Suprapubic skin (tissue), 4 donors: ENCODE measurements at regions not wholly inside any gene's neighbourhood (a gene's known extent, or its start where the extent isn't known, plus 50 kb on each side); places are given as distances from the start of the nearest gene placed in this dataset.

Source experiments
- DNase-seq, 2 donors: peaks; one replicate each; pipeline ENCODE4 v3.0.0-alpha.2; 2019; ENCODE audit warnings: low spot score in 2 of 2
- H3K27ac ChIP-seq: fragments of 200-600 bp; sonication (generic); one replicate; pipeline ENCODE4 v1.5.1; 2019
- H3K27me3 ChIP-seq: fragments of 200-600 bp; sonication (generic); one replicate; pipeline ENCODE4 v1.5.1; 2019
- H3K36me3 ChIP-seq: fragments of 200-600 bp; sonication (generic); one replicate; pipeline ENCODE4 v1.5.1; 2019
- H3K4me1 ChIP-seq: fragments of 200-600 bp; sonication (generic); one replicate; pipeline ENCODE4 v1.5.1; 2019
- H3K4me3 ChIP-seq: fragments of 200-600 bp; sonication (generic); one replicate; pipeline ENCODE4 v1.5.1; 2019; ENCODE audit warnings: mild to moderate bottlenecking
- H3K9me3 ChIP-seq: fragments of 200-600 bp; sonication (generic); one replicate; pipeline ENCODE4 v1.5.1; 2019
- CTCF ChIP-seq, 2 donors: fragments of 200-600 bp in 1 of 2; fragments of 450-650 bp in 1 of 2; sonication (generic) in 1 of 2; IDR thresholded peaks; one replicate each; pipeline ENCODE4 v1.5.1; 2016 to 2019; ENCODE audit warnings: antibody characterized with exemption in 2 of 2, mild to moderate bottlenecking in 1 of 2, moderate library complexity in 1 of 2
- EP300 ChIP-seq: sonication (generic); formaldehyde crosslinking; IDR thresholded peaks from one replicate; pipeline ENCODE4 v1.6.1; 2017; ENCODE audit warnings: antibody characterized with exemption
- POLR2A ChIP-seq, 2 donors: fragments of 450-650 bp; IDR thresholded peaks; one replicate each; pipeline ENCODE4 v1.6.1; 2017; ENCODE audit warnings: antibody characterized with exemption in 2 of 2, mild to moderate bottlenecking in 2 of 2, moderate library complexity in 2 of 2
- POLR2AphosphoS5 ChIP-seq, 3 donors: sonication (generic); formaldehyde crosslinking; IDR thresholded peaks; one replicate each; pipeline ENCODE4 v1.6.1; 2017; ENCODE audit warnings: antibody characterized with exemption in 3 of 3
- WGBS: methylation state at CpG from one replicate; pipeline ENCODE4 v1.1.5; 2018; 5-methylcytosine and 5-hydroxymethylcytosine counted together

- H3K27me3 ChIP-seq, result peaks cover 6% of the 10 kb centered on the region
- 68% methylated on average over 9 of the region's 9 CpGs for WGBS
- no peaks in the 10 kb centered on the region for H3K36me3 ChIP-seq
- no peak for DNase-seq
- no peak overlapping the region for H3K4me3 ChIP-seq
- no peak overlapping the region for H3K27ac ChIP-seq
- no peak for TF ChIP-seq CTCF (IDR thresholded peaks at IDR 0.05)
- TF ChIP-seq POLR2AphosphoS5 (IDR thresholded peaks at IDR 0.05), result no peak
- TF ChIP-seq POLR2A (IDR thresholded peaks at IDR 0.05), result no peak
- no peak for TF ChIP-seq EP300
- H3K9me3 ChIP-seq, result no peaks in the 10 kb centered on the region
- no peaks in the 10 kb centered on the region for H3K4me1 ChIP-seq
These were observed 95.6 kb downstream of the SALL1 start for GRCh38 chr16:51055434-51055833.

- 100% methylated on average over 2 of the region's 2 CpGs for WGBS
- TF ChIP-seq POLR2AphosphoS5 (IDR thresholded peaks at IDR 0.05) (no peak), EP300 (no peak), CTCF (IDR thresholded peaks at IDR 0.05) (no peak), POLR2A (IDR thresholded peaks at IDR 0.05) (no peak)
- no peak overlapping the region for H3K4me3 ChIP-seq
- no peaks in the 10 kb centered on the region for H3K36me3 ChIP-seq
- H3K27me3 ChIP-seq, result peaks cover 6% of the 10 kb centered on the region
- no peak for DNase-seq
- no peaks in the 10 kb centered on the region for H3K4me1 ChIP-seq
- H3K27ac ChIP-seq, result no peak overlapping the region
- H3K9me3 ChIP-seq, result no peaks in the 10 kb centered on the region
These were observed 97.3 kb downstream of the SALL1 start for GRCh38 chr16:51053775-51054174.

DNA sequence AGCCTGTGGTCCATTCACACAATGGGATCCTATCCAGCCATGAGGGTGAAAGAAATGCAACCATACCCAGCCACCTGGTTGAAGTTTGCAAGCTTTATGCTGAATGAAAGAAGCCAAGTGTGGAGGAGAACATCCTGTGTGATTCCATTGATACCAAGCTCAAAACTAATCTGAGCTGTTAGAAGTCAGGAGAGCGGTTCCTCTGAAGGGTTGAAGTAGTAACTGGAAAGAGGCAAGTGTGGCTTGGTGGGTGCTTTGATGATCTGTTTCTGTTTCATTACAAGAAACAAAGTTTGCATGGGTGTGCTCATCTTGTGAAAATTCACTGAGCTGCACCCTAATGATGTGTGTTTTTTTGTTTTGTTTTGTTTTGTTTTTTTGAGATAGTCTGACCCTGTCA, 99.4 kb downstream of the SALL1 start:
- WGBS, result 88% methylated on average over 1 of the region's 1 CpG
- TF ChIP-seq EP300 (no peak), POLR2AphosphoS5 (IDR thresholded peaks at IDR 0.05) (no peak), CTCF (IDR thresholded peaks at IDR 0.05) (no peak), POLR2A (IDR thresholded peaks at IDR 0.05) (no peak)
- H3K4me1 ChIP-seq, result no peaks in the 10 kb centered on the region
- H3K4me3 ChIP-seq, result no peak overlapping the region
- peaks cover 2% of the 10 kb centered on the region for H3K27me3 ChIP-seq
- H3K9me3 ChIP-seq, result no peaks in the 10 kb centered on the region
- no peaks in the 10 kb centered on the region for H3K36me3 ChIP-seq
- H3K27ac ChIP-seq, result no peak overlapping the region
- no peak for DNase-seq

DNA sequence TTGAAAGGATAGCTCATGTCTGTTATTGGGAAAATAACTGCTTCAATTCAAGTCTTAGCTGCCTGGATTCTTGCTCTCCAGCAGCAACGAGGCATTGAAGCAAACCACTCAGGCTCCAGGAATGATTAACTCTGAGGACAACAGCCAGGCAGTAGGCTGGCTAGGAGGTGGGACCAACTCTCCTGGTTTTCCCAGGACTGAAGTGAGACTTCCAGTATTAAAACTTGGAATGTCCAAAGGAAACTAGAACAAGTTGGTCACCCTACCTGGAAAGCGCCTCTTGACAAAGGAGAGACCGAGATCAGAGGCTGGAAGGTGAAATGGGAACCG, 100.7 kb downstream of the SALL1 start:
- Histone ChIP-seq H3K9me3 (no peaks in the 10 kb centered on the region), H3K4me1 (no peaks in the 10 kb centered on the region), H3K4me3 (no peak overlapping the region), H3K36me3 (no peaks in the 10 kb centered on the region), H3K27me3 (peaks cover 2% of the 10 kb centered on the region), H3K27ac (no peak overlapping the region)
- 60% methylated on average over 4 of the region's 4 CpGs for WGBS
- TF ChIP-seq CTCF (IDR thresholded peaks at IDR 0.05) (no peak), POLR2AphosphoS5 (IDR thresholded peaks at IDR 0.05) (no peak), POLR2A (IDR thresholded peaks at IDR 0.05) (no peak), EP300 (no peak)
- no peak for DNase-seq

GRCh38 chr16:51049678-51050376, 101.2 kb downstream of the SALL1 start:
- Histone ChIP-seq H3K4me1 (no peaks in the 10 kb centered on the region), H3K9me3 (no peaks in the 10 kb centered on the region), H3K4me3 (no peak overlapping the region), H3K27ac (no peak overlapping the region), H3K27me3 (peaks cover 4% of the 10 kb centered on the region), H3K36me3 (no peaks in the 10 kb centered on the region)
- WGBS, result 85% methylated on average over 3 of the region's 3 CpGs
- TF ChIP-seq POLR2A (IDR thresholded peaks at IDR 0.05) (no peak), CTCF (IDR thresholded peaks at IDR 0.05) (no peak), POLR2AphosphoS5 (IDR thresholded peaks at IDR 0.05) (no peak), EP300 (no peak)
- DNase-seq, result no peak
